SIG-M5 treated with dmso at 0.1 percent for 504 hours (cell line): ENCODE measurements at regions not wholly inside any gene's neighbourhood (a gene's known extent, or its start where the extent isn't known, plus 50 kb on each side); places are given as distances from the start of the nearest gene placed in this dataset.

Source experiments
- DNase-seq: peaks from one replicate; lab custom pipeline; 2025; ENCODE audit not compliant: unreplicated experiment; lab: John Stamatoyannopoulos, UW

DNA sequence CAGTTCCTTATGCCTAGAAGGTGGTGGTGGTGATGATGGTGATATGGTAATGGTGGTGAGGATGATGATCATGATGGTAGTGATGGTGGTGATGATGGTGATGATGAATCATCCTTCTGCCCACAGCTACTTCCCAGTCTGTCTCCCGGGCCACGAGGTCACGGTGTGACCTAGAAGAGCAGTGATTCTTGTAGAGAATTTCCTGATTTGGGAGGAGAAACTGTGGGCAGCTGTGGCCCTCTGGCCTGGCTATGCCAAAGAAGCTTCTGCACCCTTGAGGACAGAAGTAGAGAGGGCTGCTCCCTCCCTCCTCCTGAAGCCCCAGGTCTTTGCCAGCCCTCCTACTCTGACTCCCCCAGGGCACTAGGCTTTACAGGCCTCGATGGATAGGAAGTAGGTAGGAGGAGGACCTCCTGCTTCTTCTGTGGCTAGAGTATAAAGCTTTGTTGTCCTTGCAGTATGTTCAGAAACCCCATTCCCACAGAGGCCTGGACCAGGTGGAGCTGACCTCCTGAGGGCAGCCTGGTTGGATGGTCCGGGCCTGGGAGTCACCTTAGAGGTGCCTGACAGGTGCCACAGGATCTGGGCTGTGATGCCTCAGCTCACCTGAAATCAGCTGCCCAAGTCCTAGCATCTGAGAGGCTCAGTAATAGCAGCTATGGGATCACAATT is 57.9 kb upstream of the EPAS1 start:
- DNase-seq = no peak

DNA sequence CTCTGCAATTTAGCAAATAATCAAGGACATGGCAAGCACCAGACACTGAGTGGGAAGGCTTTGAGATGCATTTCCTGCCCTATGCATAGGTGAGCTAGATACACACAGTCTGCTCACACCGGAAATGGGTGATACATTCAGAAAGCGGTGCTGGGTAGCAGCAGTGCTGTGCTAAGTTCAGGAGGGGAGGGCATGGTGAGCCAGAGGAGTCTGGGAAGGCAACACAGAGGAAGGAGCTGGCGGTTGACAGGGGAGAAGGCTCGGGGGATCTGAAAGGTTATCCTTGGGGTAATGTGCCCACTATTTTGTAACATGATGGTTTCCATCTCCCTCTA is 57.4 kb upstream of the EPAS1 start:
- DNase-seq = no peak

DNA sequence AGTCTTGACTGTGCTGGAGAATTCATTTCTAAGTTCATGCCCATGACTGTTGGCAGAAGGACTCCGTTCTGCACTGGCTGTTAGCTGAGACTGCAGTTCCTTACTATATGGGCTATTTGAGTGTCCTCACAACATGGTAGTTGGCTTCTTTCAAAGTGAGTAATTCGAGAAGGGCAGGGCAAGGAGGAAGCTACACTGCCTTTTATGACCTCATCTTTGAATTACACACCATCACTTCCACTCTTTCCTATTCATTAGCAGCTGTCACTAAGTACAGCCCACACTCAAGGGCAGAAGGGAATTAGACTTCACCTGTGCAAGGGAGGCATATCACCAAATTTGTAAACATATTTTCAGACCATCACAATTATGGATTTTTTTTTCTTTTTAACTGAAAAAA is 55.9 kb upstream of the EPAS1 start:
- peak; percentile 21 for DNase-seq

DNA sequence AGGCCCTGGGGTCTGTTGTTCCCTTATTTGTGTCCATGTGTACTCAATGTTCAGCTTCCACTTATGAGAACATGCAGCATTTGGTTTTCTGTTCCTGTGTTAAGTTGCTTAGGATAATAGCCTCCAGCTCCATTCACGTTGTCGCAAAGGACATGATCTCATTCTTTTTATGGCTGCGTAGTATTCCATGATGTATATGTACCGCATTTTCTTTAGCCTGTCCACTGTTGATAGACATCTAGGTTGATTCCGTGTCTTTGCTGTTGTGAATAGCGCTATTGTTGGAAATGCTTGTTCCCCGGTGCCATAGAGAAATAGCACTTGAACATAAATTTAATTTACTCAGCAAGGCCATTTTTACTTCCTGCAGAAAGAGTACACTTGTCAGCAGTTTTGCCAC is 51.3 kb upstream of the EPAS1 start:
- no peak for DNase-seq

DNA sequence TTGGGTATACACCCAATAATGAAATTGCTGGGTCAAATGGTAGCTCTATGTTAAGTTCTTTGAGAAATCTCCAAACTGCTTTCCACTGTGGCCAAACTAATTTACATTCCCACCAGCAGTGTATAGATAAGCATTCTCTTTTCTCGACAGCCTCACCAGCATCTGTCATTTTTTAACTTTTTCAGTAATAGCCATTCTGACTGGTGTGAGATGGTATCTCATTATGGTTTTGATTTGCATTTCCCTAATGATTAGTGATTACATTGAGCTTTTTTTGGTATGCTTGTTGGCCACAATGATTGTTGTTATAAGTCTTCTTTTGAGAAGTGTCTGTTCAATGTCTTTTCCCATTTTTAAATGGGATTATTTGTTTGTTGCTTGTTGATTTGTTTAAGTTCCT is 50.4 kb upstream of the EPAS1 start:
- DNase-seq = no peak
